Neutrophil (primary cell): ENCODE measurements at regions not wholly inside any gene's neighbourhood (a gene's known extent, or its start where the extent isn't known, plus 50 kb on each side); places are given as distances from the start of the nearest gene placed in this dataset.

Experiments
- H3K27ac ChIP-seq: fragments of 200-600 bp; sonication (generic); 2 replicates; pipeline ENCODE4 v1.5.1; 2016; ENCODE audit warnings: mild to moderate bottlenecking, moderate library complexity
- H3K27me3 ChIP-seq: fragments of 200-600 bp; sonication (generic); 2 replicates; pipeline ENCODE4 v1.6.0; 2016; ENCODE audit warnings: mild to moderate bottlenecking
- H3K36me3 ChIP-seq: fragments of 200-600 bp; sonication (generic); 2 replicates; pipeline ENCODE4 v1.5.1; 2017
- H3K4me1 ChIP-seq, 2 experiments: fragments of 200-600 bp in 1 of 2; sonication (generic) in 1 of 2; 1 replicate in 1 of 2; 2 replicates in 1 of 2; pipeline versions ENCODE4 v1.5.1 to v1.6.1; 2013 to 2016; ENCODE audit warnings: low read depth in 1 of 2, low read length in 1 of 2, mild to moderate bottlenecking in 1 of 2, moderate library complexity in 1 of 2; ENCODE audit not compliant: control insufficient read depth in 1 of 2, insufficient read depth in 1 of 2
- H3K4me3 ChIP-seq, 2 experiments: fragments of 200-600 bp in 1 of 2; sonication (generic) in 1 of 2; 1 replicate in 1 of 2; 2 replicates in 1 of 2; pipeline ENCODE4 v1.5.1; 2013 to 2016; ENCODE audit warnings: low read depth in 1 of 2, low read length in 1 of 2, mild to moderate bottlenecking in 1 of 2, moderate library complexity in 1 of 2
- H3K9me3 ChIP-seq: fragments of 200-600 bp; sonication (generic); 2 replicates; pipeline ENCODE4 v1.5.1; 2016
- TF ChIP-seq, protein P1 (sequence below): fragments of 200-600 bp; sonication (generic); IDR thresholded peaks from 2 replicates; pipeline ENCODE4 v1.5.1; 2016; ENCODE audit warnings: antibody characterized with exemption

DNA sequence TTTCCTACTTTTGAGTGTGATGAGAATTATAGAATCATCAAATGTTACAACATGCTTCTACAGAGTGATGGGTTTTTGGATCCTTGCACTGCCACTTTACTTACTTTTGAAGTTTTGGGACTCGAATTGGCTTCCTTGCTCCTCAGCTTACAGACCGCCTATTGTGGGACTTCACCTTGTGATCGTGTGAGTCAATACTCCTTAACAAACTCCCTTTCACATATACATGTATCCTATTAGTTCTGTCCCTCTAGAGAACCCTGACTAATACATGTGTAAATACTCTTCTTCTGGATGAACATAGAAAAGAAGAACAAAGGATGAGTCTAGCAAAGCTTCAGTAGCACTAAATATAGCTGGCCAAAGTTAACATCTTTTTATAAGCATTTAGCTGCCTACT, 98.7 kb upstream of the PDE4D start:
- H3K36me3 ChIP-seq = no peaks in the 10 kb centered on the region
- H3K27me3 ChIP-seq = no peaks in the 10 kb centered on the region
- no peak overlapping the region for H3K27ac ChIP-seq
- H3K9me3 ChIP-seq = no peaks in the 10 kb centered on the region
- TF ChIP-seq, protein P1, sequence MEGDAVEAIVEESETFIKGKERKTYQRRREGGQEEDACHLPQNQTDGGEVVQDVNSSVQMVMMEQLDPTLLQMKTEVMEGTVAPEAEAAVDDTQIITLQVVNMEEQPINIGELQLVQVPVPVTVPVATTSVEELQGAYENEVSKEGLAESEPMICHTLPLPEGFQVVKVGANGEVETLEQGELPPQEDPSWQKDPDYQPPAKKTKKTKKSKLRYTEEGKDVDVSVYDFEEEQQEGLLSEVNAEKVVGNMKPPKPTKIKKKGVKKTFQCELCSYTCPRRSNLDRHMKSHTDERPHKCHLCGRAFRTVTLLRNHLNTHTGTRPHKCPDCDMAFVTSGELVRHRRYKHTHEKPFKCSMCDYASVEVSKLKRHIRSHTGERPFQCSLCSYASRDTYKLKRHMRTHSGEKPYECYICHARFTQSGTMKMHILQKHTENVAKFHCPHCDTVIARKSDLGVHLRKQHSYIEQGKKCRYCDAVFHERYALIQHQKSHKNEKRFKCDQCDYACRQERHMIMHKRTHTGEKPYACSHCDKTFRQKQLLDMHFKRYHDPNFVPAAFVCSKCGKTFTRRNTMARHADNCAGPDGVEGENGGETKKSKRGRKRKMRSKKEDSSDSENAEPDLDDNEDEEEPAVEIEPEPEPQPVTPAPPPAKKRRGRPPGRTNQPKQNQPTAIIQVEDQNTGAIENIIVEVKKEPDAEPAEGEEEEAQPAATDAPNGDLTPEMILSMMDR = no peak
- peaks cover 7 to 19% of the 10 kb centered on the region in 2 experiments for H3K4me1 ChIP-seq
- H3K4me3 ChIP-seq = no peak overlapping the region

DNA sequence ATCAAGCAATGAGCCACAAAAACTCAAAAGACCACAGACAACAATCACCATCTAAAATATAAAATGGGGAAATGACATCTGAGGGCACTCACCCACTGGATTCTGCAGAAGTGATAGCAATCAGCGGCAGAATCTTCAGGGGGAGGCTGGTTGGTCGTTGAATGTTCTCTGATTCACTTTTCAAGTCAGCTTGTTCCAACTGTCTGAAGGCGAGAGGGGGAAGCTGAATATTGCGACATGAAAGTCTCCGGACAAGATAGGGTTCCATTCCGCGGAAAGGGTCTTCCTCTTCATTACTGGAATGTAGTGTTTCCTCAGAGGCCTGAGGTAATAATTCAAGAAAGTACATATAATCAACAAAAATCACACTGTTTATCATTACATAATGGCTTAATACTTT, 94.9 kb upstream of the PDE4D start:
- H3K4me1 ChIP-seq = peaks cover 7 to 8% of the 10 kb centered on the region in 2 experiments
- peak overlapping the region; percentile 46 for H3K27ac ChIP-seq
- H3K9me3 ChIP-seq = no peaks in the 10 kb centered on the region
- no peaks in the 10 kb centered on the region for H3K27me3 ChIP-seq
- H3K4me3 ChIP-seq = no peak overlapping the region
- TF ChIP-seq, protein P1 = no peak
- no peaks in the 10 kb centered on the region for H3K36me3 ChIP-seq

DNA sequence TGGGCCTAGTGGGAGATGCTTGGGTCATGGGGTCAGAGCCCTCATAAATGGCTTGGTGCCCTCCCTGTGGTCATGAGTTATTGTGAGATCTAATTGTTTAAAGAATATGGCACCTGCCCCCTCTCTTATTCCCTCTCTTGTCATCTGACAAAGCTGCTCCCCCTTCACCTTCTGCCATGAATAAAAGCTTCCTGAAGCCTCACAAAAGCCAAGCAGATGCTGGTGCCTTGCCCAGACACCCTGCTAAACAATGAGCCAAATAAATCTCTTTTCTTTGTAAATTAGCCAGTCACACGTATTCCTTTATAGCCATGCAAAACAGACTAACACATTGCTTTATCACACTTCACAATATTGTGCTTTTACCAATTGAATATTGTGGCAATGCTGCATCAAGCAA, 82.8 kb upstream of the PDE4D start:
- no peak overlapping the region for H3K27ac ChIP-seq
- H3K4me3 ChIP-seq = no peak overlapping the region
- no peaks in the 10 kb centered on the region for H3K36me3 ChIP-seq
- no peaks in the 10 kb centered on the region for H3K27me3 ChIP-seq
- TF ChIP-seq, protein P1 = no peak
- H3K4me1 ChIP-seq = no peaks in the 10 kb centered on the region
- no peaks in the 10 kb centered on the region for H3K9me3 ChIP-seq

DNA sequence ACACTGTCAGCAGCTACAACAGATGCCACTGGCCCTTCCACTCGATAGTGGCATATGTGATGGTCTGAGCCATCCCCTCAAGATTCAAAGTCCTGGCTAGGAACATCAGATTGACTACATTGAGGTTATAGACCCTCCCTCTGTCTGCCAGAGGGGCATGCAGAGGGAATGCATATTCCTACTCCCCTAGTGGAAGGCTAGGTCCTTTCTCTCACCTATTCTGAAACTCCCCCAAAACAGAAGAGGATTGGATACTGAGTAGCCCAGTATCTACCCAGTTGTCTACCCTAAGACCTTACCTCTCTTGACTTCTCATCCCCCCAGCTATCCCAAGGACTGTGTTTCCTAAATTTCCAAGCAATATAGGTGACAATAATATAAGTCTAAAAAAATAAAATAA, 78.5 kb upstream of the PDE4D start:
- Histone ChIP-seq H3K36me3 (no peaks in the 10 kb centered on the region), H3K4me3 (no peak overlapping the region), H3K4me1 (no peaks in the 10 kb centered on the region), H3K27ac (no peak overlapping the region), H3K9me3 (no peaks in the 10 kb centered on the region), H3K27me3 (no peaks in the 10 kb centered on the region)
- TF ChIP-seq, protein P1 = no peak

DNA sequence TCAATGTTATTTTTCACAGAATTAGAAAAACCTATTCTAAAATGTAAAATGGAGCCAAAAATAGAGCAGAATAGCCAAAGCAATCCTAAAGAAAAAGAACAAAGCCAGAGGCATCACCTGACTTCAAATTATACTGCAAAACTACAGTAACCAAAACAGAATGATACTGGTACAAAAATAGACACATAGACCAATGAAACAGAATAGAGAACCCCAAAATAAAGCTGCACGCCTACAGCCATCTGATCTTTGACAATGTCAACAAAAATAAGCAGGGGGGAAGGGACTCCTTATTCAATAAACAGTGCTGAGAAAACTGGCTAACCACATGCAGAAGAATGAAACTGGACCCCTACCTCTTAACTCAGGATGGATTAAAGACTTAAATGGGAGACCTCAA, 65.8 kb upstream of the PDE4D start:
- H3K27ac ChIP-seq = no peak overlapping the region
- H3K27me3 ChIP-seq = no peaks in the 10 kb centered on the region
- no peaks in the 10 kb centered on the region for H3K36me3 ChIP-seq
- H3K4me3 ChIP-seq = no peak overlapping the region
- no peaks in the 10 kb centered on the region for H3K9me3 ChIP-seq
- H3K4me1 ChIP-seq = no peaks in the 10 kb centered on the region
- TF ChIP-seq, protein P1 = no peak
